ENCODE measurements at regions not wholly inside any gene's neighbourhood (a gene's known extent, or its start where the extent isn't known, plus 50 kb on each side); places are given as distances from the start of the nearest gene placed in this dataset.

DNA sequence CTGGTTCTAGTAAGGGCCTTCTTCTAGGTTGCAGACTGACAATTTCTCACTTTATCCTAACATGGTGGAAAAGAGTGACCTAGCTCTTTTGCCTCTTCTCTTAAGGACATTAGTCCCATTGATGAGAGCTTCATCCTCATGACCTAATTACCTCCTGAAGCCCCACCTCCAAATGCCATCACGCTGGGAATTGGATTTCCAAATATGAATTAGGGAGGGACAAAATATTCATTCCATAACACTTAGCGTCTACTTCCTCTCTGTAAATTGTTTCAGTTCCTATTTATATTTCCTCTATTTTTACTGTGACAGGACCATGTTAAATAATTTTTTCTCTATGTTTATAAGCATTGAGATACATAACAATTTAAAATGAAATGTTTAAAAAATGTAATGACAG is 408.8 kb downstream of the CDH10 start:
- TF ChIP-seq, protein P1, sequence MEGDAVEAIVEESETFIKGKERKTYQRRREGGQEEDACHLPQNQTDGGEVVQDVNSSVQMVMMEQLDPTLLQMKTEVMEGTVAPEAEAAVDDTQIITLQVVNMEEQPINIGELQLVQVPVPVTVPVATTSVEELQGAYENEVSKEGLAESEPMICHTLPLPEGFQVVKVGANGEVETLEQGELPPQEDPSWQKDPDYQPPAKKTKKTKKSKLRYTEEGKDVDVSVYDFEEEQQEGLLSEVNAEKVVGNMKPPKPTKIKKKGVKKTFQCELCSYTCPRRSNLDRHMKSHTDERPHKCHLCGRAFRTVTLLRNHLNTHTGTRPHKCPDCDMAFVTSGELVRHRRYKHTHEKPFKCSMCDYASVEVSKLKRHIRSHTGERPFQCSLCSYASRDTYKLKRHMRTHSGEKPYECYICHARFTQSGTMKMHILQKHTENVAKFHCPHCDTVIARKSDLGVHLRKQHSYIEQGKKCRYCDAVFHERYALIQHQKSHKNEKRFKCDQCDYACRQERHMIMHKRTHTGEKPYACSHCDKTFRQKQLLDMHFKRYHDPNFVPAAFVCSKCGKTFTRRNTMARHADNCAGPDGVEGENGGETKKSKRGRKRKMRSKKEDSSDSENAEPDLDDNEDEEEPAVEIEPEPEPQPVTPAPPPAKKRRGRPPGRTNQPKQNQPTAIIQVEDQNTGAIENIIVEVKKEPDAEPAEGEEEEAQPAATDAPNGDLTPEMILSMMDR (IDR thresholded peaks at IDR 0.05): no peak

DNA sequence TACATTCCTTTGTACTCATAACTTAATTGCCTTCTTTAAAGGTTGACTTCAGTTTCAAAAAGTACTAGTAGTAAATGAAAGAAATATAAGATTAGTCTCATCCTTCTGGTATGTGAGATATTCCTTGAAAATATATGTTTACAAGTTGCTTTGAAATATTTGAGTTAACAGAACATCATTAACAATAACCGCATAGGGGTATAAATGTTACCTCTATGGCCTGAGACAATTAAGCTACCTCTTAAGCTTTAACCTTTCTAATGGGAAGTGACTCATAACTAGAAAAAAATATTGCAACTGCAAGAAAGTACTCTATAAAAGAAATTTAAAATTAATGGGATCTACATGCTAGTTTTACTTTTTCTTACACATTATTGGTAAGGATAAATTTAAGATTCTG is 399.0 kb downstream of the CDH10 start:
- TF ChIP-seq, protein P1 (IDR thresholded peaks at IDR 0.05): no peak

DNA sequence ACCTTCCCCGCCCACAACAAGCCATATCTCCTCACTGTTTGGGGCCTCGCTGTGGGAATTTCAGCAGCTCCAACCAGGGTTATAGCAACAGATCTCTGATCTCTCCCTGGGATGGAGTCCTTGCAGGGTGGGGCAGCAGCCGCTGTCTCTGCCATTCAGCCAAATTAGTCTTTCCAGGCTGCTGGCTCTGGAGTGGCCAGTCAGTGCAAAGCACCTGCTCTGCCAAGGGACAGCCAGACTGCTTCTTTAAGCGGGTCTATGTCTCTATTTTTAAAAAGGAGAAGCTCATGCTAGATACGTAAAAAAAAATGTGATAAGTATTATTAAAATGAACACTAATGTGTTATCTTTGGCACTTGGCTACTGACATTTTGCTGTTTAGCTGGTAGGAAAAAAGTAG is 380.2 kb downstream of the CDH10 start:
- TF ChIP-seq, protein P1 (IDR thresholded peaks at IDR 0.05): no peak

DNA sequence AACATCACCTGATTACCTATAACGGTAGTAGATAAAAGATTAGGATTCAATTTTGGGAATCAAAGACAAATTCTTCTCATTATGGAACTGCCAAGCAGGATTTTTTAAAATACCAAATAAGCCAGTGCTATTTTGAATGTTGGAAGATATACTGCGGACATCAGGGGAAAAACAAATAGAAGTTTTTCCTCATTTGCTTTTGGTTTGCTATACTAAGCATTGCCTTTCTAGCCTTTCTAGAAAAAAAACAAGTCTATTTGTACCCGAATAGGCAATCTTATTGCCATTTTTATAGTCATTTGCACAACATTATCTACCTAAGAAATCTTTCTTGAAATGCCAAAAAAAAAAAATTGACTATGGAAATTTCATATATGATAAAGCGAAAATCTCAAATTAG is 379.5 kb downstream of the CDH10 start:
- TF ChIP-seq, protein P1 (IDR thresholded peaks at IDR 0.05): no peak

DNA sequence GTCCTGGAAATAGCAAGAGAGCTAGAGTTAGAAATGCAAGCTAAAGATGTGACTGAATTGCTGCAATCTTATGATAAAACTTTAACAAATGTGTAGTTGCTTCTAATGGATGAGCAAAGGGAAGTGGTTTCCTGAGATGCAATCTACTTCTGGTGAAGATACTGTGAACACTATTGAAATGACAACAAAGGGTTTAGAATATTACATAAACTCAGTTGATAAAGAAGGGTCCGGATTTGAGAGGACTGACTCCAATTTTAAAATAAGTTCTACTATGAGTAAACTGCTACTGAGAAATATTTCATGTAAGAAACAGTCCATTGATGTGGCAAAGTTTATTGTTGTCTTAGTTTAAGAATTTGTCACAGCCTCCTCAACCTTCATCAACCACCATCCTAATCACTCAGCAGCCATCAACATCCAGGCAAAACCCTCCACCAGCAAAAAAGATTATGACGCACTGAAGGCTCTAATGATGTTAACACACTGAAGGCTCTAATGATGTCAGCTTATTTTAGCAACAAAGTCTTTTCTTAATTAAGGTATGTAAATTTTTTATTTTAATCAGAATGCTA is 376.2 kb downstream of the CDH10 start:
- TF ChIP-seq, protein P1 (IDR thresholded peaks at IDR 0.05): no peak

DNA sequence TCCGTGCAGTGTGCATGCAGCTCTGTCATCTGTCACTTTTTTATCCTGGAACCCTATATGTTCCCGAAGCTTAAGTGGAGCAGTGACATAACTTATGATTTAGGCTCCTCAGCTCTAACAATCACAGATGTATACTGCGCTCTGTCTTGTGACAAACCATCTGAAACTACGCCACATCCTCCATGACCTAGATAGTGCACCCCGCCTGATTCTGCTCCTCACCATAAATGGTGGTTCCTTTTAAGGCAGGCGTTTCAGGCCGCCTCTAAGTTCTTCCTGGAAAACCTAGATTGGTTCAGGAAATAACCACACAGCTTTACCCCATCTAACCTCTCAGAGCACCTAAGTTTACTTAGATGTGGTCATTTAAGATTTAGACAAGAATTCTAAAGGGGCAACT is 372.0 kb downstream of the CDH10 start:
- TF ChIP-seq, protein P1 (IDR thresholded peaks at IDR 0.05): no peak

DNA sequence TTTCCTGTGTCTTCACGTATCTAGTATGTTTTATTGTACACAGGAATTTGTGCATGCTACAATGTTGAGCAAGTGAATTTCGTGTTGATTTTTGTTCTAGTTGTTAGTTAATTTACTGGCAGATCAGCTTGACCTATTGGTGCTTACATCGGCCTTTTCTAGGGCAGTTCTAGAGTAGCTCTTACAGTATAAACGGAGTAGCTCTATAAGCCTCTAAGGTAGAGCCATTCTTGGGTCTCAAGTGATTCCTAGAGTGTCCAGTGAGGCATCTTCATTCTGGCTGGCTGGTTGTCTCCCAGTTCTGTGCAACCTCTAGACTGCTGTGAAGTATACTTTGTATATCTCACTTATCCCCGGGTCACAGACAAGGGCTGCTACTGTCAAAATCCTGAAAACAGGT is 364.6 kb downstream of the CDH10 start:
- TF ChIP-seq, protein P1 (IDR thresholded peaks at IDR 0.05): no peak

DNA sequence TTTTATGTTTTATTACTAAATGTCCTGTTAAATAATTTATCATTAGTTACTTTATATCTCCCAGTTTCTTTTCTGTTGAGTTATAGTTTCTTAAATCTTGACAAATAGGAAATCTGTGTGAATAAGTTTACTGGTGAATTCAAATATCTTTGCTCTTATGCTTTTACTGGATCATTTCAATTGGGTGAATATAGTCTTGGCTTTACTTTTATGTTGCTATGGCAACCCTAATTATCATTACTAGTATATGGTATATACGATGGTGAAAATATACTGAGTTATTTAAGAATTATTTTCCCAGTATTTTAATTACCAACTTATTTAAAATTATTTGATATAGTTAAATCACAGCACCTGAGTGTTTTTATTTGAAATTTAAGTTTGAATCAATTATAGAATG is 363.0 kb downstream of the CDH10 start:
- TF ChIP-seq, protein P1 (IDR thresholded peaks at IDR 0.05): no peak

All from LNCAP (cell line).